ENCODE measurements at regions not wholly inside any gene's neighbourhood (a gene's known extent, or its start where the extent isn't known, plus 50 kb on each side); places are given as distances from the start of the nearest gene placed in this dataset.
"Not testable (repeated sequence)": the region's sequence is repeated elsewhere in the genome, so short reads cannot be mapped to it uniquely, and the experiment has no call there.

DNA sequence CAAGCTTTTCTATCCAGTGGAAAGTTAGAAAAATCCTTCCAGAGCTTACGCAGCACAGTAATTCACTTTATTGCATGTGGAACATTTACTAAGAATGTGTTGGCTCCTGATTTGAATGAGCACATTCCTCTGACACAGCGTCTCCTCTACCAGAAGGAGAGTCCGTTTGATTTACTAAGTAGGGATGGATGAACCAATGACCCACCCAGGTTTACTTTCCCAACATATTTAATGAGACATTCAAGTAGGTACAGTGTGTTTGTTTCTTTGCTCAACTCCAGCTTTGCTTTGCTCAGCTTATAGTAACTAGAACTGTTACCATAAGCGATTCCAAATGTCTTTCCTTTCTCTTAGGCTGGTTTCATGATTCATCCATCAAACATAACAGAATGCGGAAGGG is 161.7 kb downstream of the SMARCA1 start:
- no peak for DNase-seq (ENCODE audit: low read depth)
- Histone ChIP-seq H3K27me3 (ENCODE audit: control insufficient read depth, insufficient read depth, low read length) (no peaks in the 10 kb centered on the region), H3K36me3 (ENCODE audit: control insufficient read depth, insufficient read depth, low read length) (no peaks in the 10 kb centered on the region), H3K4me3 (ENCODE audit: low read depth, low read length) (no peak overlapping the region)
- no peak for FAIRE-seq
- no peak for TF ChIP-seq CTCF (IDR thresholded peaks at IDR 0.05; ENCODE audit: insufficient read depth, low read length, severe bottlenecking)

- peak; percentile 36 for TF ChIP-seq CTCF (IDR thresholded peaks at IDR 0.05; ENCODE audit: insufficient read depth, low read length, severe bottlenecking)
- FAIRE-seq (no peak), DNase-seq (ENCODE audit: low read depth) (peak; percentile 38)
- no peaks in the 10 kb centered on the region for H3K27me3 ChIP-seq (ENCODE audit: control insufficient read depth, insufficient read depth, low read length)
- H3K36me3 ChIP-seq (ENCODE audit: control insufficient read depth, insufficient read depth, low read length), result no peaks in the 10 kb centered on the region
- no peak overlapping the region for H3K4me3 ChIP-seq (ENCODE audit: low read depth, low read length)
Measured at GRCh38 chrX:129360175-129360574, 163.1 kb downstream of the SMARCA1 start.

GRCh38 chrX:129359269-129359668 is 164.0 kb downstream of the SMARCA1 start:
- DNase-seq (ENCODE audit: low read depth), result peak; percentile 29
- H3K4me3 ChIP-seq (ENCODE audit: low read depth, low read length), result no peak overlapping the region
- H3K27me3 ChIP-seq (ENCODE audit: control insufficient read depth, insufficient read depth, low read length), result no peaks in the 10 kb centered on the region
- no peaks in the 10 kb centered on the region for H3K36me3 ChIP-seq (ENCODE audit: control insufficient read depth, insufficient read depth, low read length)
- FAIRE-seq, result no peak
- TF ChIP-seq CTCF (IDR thresholded peaks at IDR 0.05; ENCODE audit: insufficient read depth, low read length, severe bottlenecking), result no peak

- DNase-seq (ENCODE audit: low read depth); FAIRE-seq; H3K27me3 ChIP-seq (ENCODE audit: control insufficient read depth, insufficient read depth, low read length); H3K4me3 ChIP-seq (ENCODE audit: low read depth, low read length); H3K36me3 ChIP-seq (ENCODE audit: control insufficient read depth, insufficient read depth, low read length): not testable (repeated sequence)
Measured at GRCh38 chrX:129357428-129357827, 165.9 kb downstream of the SMARCA1 start.

GRCh38 chrX:129347291-129347690 is 176.0 kb downstream of the SMARCA1 start:
- Histone ChIP-seq H3K4me3 (ENCODE audit: low read depth, low read length) (no peak overlapping the region), H3K36me3 (ENCODE audit: control insufficient read depth, insufficient read depth, low read length) (no peaks in the 10 kb centered on the region), H3K27me3 (ENCODE audit: control insufficient read depth, insufficient read depth, low read length) (no peaks in the 10 kb centered on the region)
- TF ChIP-seq CTCF (IDR thresholded peaks at IDR 0.05; ENCODE audit: insufficient read depth, low read length, severe bottlenecking), result no peak
- FAIRE-seq (peak; percentile 36), DNase-seq (ENCODE audit: low read depth) (no peak)

- DNase-seq (ENCODE audit: low read depth) (no peak), FAIRE-seq (no peak)
- H3K36me3 ChIP-seq (ENCODE audit: control insufficient read depth, insufficient read depth, low read length), result no peaks in the 10 kb centered on the region
- TF ChIP-seq CTCF (IDR thresholded peaks at IDR 0.05; ENCODE audit: insufficient read depth, low read length, severe bottlenecking), result no peak
- no peak overlapping the region for H3K4me3 ChIP-seq (ENCODE audit: low read depth, low read length)
- H3K27me3 ChIP-seq (ENCODE audit: control insufficient read depth, insufficient read depth, low read length), result no peaks in the 10 kb centered on the region
Measured at GRCh38 chrX:129346574-129346973, 176.7 kb downstream of the SMARCA1 start.

- not testable (repeated sequence) for H3K36me3 ChIP-seq (ENCODE audit: control insufficient read depth, insufficient read depth, low read length); FAIRE-seq
Measured at GRCh38 chrX:129337264-129337663, 186.0 kb downstream of the SMARCA1 start.

More at GRCh38 chrX:129337264-129337663, 186.0 kb downstream of the SMARCA1 start:
- not testable (repeated sequence) for DNase-seq (ENCODE audit: low read depth); H3K4me3 ChIP-seq (ENCODE audit: low read depth, low read length); H3K27me3 ChIP-seq (ENCODE audit: control insufficient read depth, insufficient read depth, low read length)

Measured in bronchial epithelial cell (primary cell).